Stimulated activated naive B cell treated with anti-CD40 and anti-IgM and Interleukin-4, amounts not matched to agents 10 μg/mL and 1 μg/mL and 100 μg/mL, for 72 hours (primary cell): ENCODE measurements at regions not wholly inside any gene's neighbourhood (a gene's known extent, or its start where the extent isn't known, plus 50 kb on each side); places are given as distances from the start of the nearest gene placed in this dataset.
A peak's percentile ranks its signal among the peaks of the same experiment; 100 is the strongest.
"Not testable (repeated sequence)": the region's sequence is repeated elsewhere in the genome, so short reads cannot be mapped to it uniquely, and the experiment has no call there.

ENCODE experiments used
- ATAC-seq, 2 donors: fragments of 150-1000 bp; cut with Tn5 transposase; replicated peaks; 2 replicates each; pipeline ENCODE4 v1.10.0; 2021; ENCODE audit warnings: moderate library complexity in 1 of 2
- DNase-seq: peaks from one replicate; pipeline ENCODE4 v3.0.0; 2021
- H3K27ac Mint-ChIP-seq: one replicate; pipeline ENCODE4 v1.8.0; 2022; ENCODE audit warnings: mild to moderate bottlenecking, mixed read lengths
- H3K27me3 Mint-ChIP-seq, 2 donors: one replicate each; pipeline ENCODE4 v1.8.0; 2022; ENCODE audit warnings: mixed read lengths in 2 of 2
- H3K36me3 Mint-ChIP-seq, 2 donors: one replicate each; pipeline ENCODE4 v1.8.0; 2022; ENCODE audit warnings: mixed read lengths in 2 of 2, mild to moderate bottlenecking in 1 of 2
- H3K4me1 Mint-ChIP-seq, 2 donors: one replicate each; pipeline ENCODE4 v1.8.0; 2022; ENCODE audit warnings: mixed read lengths in 2 of 2, mild to moderate bottlenecking in 1 of 2
- H3K4me3 Mint-ChIP-seq, 2 donors: one replicate each; pipeline ENCODE4 v1.8.0; 2022; ENCODE audit warnings: mild to moderate bottlenecking in 2 of 2, mixed read lengths in 2 of 2, moderate library complexity in 1 of 2
- H3K9me3 Mint-ChIP-seq, 2 donors: one replicate each; pipeline ENCODE4 v1.8.0; 2022; ENCODE audit warnings: mixed read lengths in 2 of 2, mild to moderate bottlenecking in 1 of 2

- no peak for ATAC-seq
- no peaks in the 10 kb centered on the region for H3K9me3 Mint-ChIP-seq
- H3K4me3 Mint-ChIP-seq, result no peak overlapping the region
- H3K27ac Mint-ChIP-seq, result no peak overlapping the region
- DNase-seq, result no peak
- H3K27me3 Mint-ChIP-seq, result no peaks in the 10 kb centered on the region
- H3K4me1 Mint-ChIP-seq, result no peaks in the 10 kb centered on the region
- H3K36me3 Mint-ChIP-seq, result no peaks in the 10 kb centered on the region
Measured at GRCh38 chr4:77269505-77269904, 112.5 kb downstream of the CCNG2 start.

- H3K4me1 Mint-ChIP-seq, result no peaks in the 10 kb centered on the region
- no peaks in the 10 kb centered on the region for H3K36me3 Mint-ChIP-seq
- no peaks in the 10 kb centered on the region for H3K27me3 Mint-ChIP-seq
- DNase-seq (no peak), ATAC-seq (no peak)
- H3K4me3 Mint-ChIP-seq, result no peak overlapping the region
- H3K27ac Mint-ChIP-seq, result no peak overlapping the region
- H3K9me3 Mint-ChIP-seq, result peaks cover 0 to 2% of the 10 kb centered on the region in 2 donors
Measured at GRCh38 chr4:77273412-77273811, 116.4 kb downstream of the CCNG2 start.

- not testable (repeated sequence) for H3K4me3 Mint-ChIP-seq, H3K36me3 Mint-ChIP-seq, H3K27me3 Mint-ChIP-seq, DNase-seq, H3K4me1 Mint-ChIP-seq, H3K9me3 Mint-ChIP-seq, ATAC-seq, H3K27ac Mint-ChIP-seq
Measured at GRCh38 chr4:77279114-77279513, 122.1 kb downstream of the CCNG2 start.

GRCh38 chr4:77282305-77282704 is 125.3 kb downstream of the CCNG2 start:
- no peaks in the 10 kb centered on the region for H3K36me3 Mint-ChIP-seq
- H3K27ac Mint-ChIP-seq, result no peak overlapping the region
- ATAC-seq, result no peak

GRCh38 chr4:77284036-77284435 is 127.0 kb downstream of the CCNG2 start:
- H3K36me3 Mint-ChIP-seq, result no peaks in the 10 kb centered on the region
- H3K27me3 Mint-ChIP-seq, result no peaks in the 10 kb centered on the region
- DNase-seq, result no peak

More at GRCh38 chr4:77282305-77282704, 125.3 kb downstream of the CCNG2 start:
- H3K4me3 Mint-ChIP-seq, result no peak overlapping the region
- H3K4me1 Mint-ChIP-seq, result no peaks in the 10 kb centered on the region
- DNase-seq, result no peak
- H3K9me3 Mint-ChIP-seq, result peaks cover 0 to 1% of the 10 kb centered on the region in 2 donors
- H3K27me3 Mint-ChIP-seq, result no peaks in the 10 kb centered on the region

GRCh38 chr4:77286906-77287305 is 129.9 kb downstream of the CCNG2 start:
- ATAC-seq (no peak), DNase-seq (no peak)
- H3K9me3 Mint-ChIP-seq, result no peaks in the 10 kb centered on the region

More at GRCh38 chr4:77284036-77284435, 127.0 kb downstream of the CCNG2 start:
- Mint-ChIP-seq H3K9me3 (peaks cover 0 to 1% of the 10 kb centered on the region in 2 donors), H3K4me3 (no peak overlapping the region), H3K4me1 (no peaks in the 10 kb centered on the region), H3K27ac (no peak overlapping the region)
- ATAC-seq, result no peak

GRCh38 chr4:77293426-77293825 is 136.4 kb downstream of the CCNG2 start:
- Mint-ChIP-seq H3K36me3 (peaks cover 1 to 4% of the 10 kb centered on the region in 2 donors), H3K4me3 (no peak overlapping the region)

More at GRCh38 chr4:77286906-77287305, 129.9 kb downstream of the CCNG2 start:
- Mint-ChIP-seq H3K27me3 (no peaks in the 10 kb centered on the region), H3K27ac (no peak overlapping the region), H3K36me3 (no peaks in the 10 kb centered on the region), H3K4me1 (no peaks in the 10 kb centered on the region), H3K4me3 (no peak overlapping the region)

GRCh38 chr4:77300996-77301395 is 144.0 kb downstream of the CCNG2 start:
- H3K4me1 Mint-ChIP-seq, H3K9me3 Mint-ChIP-seq, H3K4me3 Mint-ChIP-seq, ATAC-seq, DNase-seq, H3K27ac Mint-ChIP-seq, H3K36me3 Mint-ChIP-seq: not testable (repeated sequence)
- peaks cover 3 to 15% of the 10 kb centered on the region in 2 donors for H3K27me3 Mint-ChIP-seq

More at GRCh38 chr4:77293426-77293825, 136.4 kb downstream of the CCNG2 start:
- H3K4me1 Mint-ChIP-seq, result no peaks in the 10 kb centered on the region
- no peak for ATAC-seq
- peaks cover 0 to 3% of the 10 kb centered on the region in 2 donors for H3K27me3 Mint-ChIP-seq
- no peak overlapping the region for H3K27ac Mint-ChIP-seq
- peaks cover 0 to 10% of the 10 kb centered on the region in 2 donors for H3K9me3 Mint-ChIP-seq
- no peak for DNase-seq

GRCh38 chr4:77305766-77306165 is 148.8 kb downstream of the CCNG2 start:
- no peak for ATAC-seq
- no peaks in the 10 kb centered on the region for H3K27me3 Mint-ChIP-seq
- H3K4me3 Mint-ChIP-seq, result no peak overlapping the region

GRCh38 chr4:77306496-77306895 is 149.5 kb downstream of the CCNG2 start:
- DNase-seq, result no peak
- no peak overlapping the region for H3K4me3 Mint-ChIP-seq

More at GRCh38 chr4:77305766-77306165, 148.8 kb downstream of the CCNG2 start:
- Mint-ChIP-seq H3K4me1 (no peaks in the 10 kb centered on the region), H3K9me3 (peaks cover 1 to 3% of the 10 kb centered on the region in 2 donors), H3K27ac (no peak overlapping the region), H3K36me3 (no peaks in the 10 kb centered on the region)
- DNase-seq, result no peak

GRCh38 chr4:77308843-77309242 is 151.8 kb downstream of the CCNG2 start:
- DNase-seq (no peak), ATAC-seq (peak; percentile 82 to 85)
- no peaks in the 10 kb centered on the region for H3K4me1 Mint-ChIP-seq
- no peak overlapping the region for H3K27ac Mint-ChIP-seq
- no peaks in the 10 kb centered on the region for H3K27me3 Mint-ChIP-seq
- H3K9me3 Mint-ChIP-seq, result peaks cover 1 to 3% of the 10 kb centered on the region in 2 donors
- H3K36me3 Mint-ChIP-seq, result no peaks in the 10 kb centered on the region
- no peak overlapping the region for H3K4me3 Mint-ChIP-seq

More at GRCh38 chr4:77306496-77306895, 149.5 kb downstream of the CCNG2 start:
- Mint-ChIP-seq H3K27ac (no peak overlapping the region), H3K27me3 (no peaks in the 10 kb centered on the region), H3K4me1 (no peaks in the 10 kb centered on the region), H3K9me3 (peaks cover 1 to 3% of the 10 kb centered on the region in 2 donors), H3K36me3 (no peaks in the 10 kb centered on the region)
- no peak for ATAC-seq

- H3K4me1 Mint-ChIP-seq, result no peaks in the 10 kb centered on the region
- no peaks in the 10 kb centered on the region for H3K27me3 Mint-ChIP-seq
- DNase-seq, result no peak
- H3K27ac Mint-ChIP-seq, result no peak overlapping the region
- ATAC-seq, result no peak
- no peak overlapping the region for H3K4me3 Mint-ChIP-seq
- no peaks in the 10 kb centered on the region for H3K36me3 Mint-ChIP-seq
- H3K9me3 Mint-ChIP-seq, result peaks cover 1 to 3% of the 10 kb centered on the region in 2 donors
Measured at GRCh38 chr4:77309496-77309895, 152.5 kb downstream of the CCNG2 start.

- Mint-ChIP-seq H3K9me3 (peaks cover 3% of the 10 kb centered on the region in 2 donors), H3K36me3 (no peaks in the 10 kb centered on the region), H3K4me1 (no peaks in the 10 kb centered on the region), H3K4me3 (no peak overlapping the region), H3K27me3 (no peaks in the 10 kb centered on the region), H3K27ac (no peak overlapping the region)
- no peak for ATAC-seq
- DNase-seq, result no peak
Measured at GRCh38 chr4:77310931-77311330, 153.9 kb downstream of the CCNG2 start.

GRCh38 chr4:77314697-77315096 is 157.7 kb downstream of the CCNG2 start:
- DNase-seq (no peak), ATAC-seq (no peak)
- Mint-ChIP-seq H3K9me3 (peaks cover 13% of the 10 kb centered on the region in 2 donors), H3K27ac (no peak overlapping the region), H3K4me3 (no peak overlapping the region), H3K27me3 (no peaks in the 10 kb centered on the region), H3K4me1 (no peaks in the 10 kb centered on the region), H3K36me3 (peaks cover 6 to 8% of the 10 kb centered on the region in 2 donors)

- H3K27ac Mint-ChIP-seq, result no peak overlapping the region
- peaks cover 6 to 7% of the 10 kb centered on the region in 2 donors for H3K36me3 Mint-ChIP-seq
- H3K9me3 Mint-ChIP-seq, result peaks cover 0 to 12% of the 10 kb centered on the region in 2 donors
- no peaks in the 10 kb centered on the region for H3K4me1 Mint-ChIP-seq
- DNase-seq (no peak), ATAC-seq (no peak)
- no peak overlapping the region for H3K4me3 Mint-ChIP-seq
- peaks cover 30 to 35% of the 10 kb centered on the region in 2 donors for H3K27me3 Mint-ChIP-seq
Measured at GRCh38 chr4:77327151-77327550, 170.1 kb downstream of the CCNG2 start.
